Keratinocyte (primary cell): ENCODE measurements at regions not wholly inside any gene's neighbourhood (a gene's known extent, or its start where the extent isn't known, plus 50 kb on each side); places are given as distances from the start of the nearest gene placed in this dataset.

Experiments
- DNase-seq: peaks from one replicate; pipeline ENCODE4 v3.0.0-alpha.2; 2011; ENCODE audit warnings: low read depth, missing footprints, low spot score
- FAIRE-seq: peaks from 2 replicates; lab custom pipeline; 2011; peaks lifted over from hg19 to GRCh38; lab: Jason Lieb, UNC
- H2AFZ ChIP-seq: 2 replicates; pipeline ENCODE4 v1.6.0; 2012; ENCODE audit warnings: low read length, control low read depth, inconsistent platforms; ENCODE audit not compliant: control insufficient read depth
- H3K27ac ChIP-seq: 2 replicates; pipeline ENCODE4 v1.5.1; 2011; ENCODE audit warnings: low read length; ENCODE audit not compliant: control insufficient read depth, insufficient read depth
- H3K27me3 ChIP-seq: 3 replicates; pipeline ENCODE4 v1.6.0; 2011; ENCODE audit warnings: low read length; ENCODE audit not compliant: control insufficient read depth, insufficient read depth; ENCODE audit errors: extremely low read depth
- H3K36me3 ChIP-seq, 2 experiments: 2 replicates in 1 of 2; 3 replicates in 1 of 2; pipeline ENCODE4 v1.5.1; 2011; ENCODE audit warnings: low read length in 2 of 2, mild to moderate bottlenecking in 1 of 2; ENCODE audit not compliant: control insufficient read depth in 2 of 2, insufficient read depth in 2 of 2; ENCODE audit errors: extremely low read depth in 1 of 2
- H3K4me1 ChIP-seq: 3 replicates; pipeline ENCODE4 v1.5.1; 2011; ENCODE audit warnings: low read length; ENCODE audit not compliant: control insufficient read depth, insufficient read depth; ENCODE audit errors: extremely low read depth
- H3K4me2 ChIP-seq: 3 replicates; pipeline ENCODE4 v1.6.0; 2011; ENCODE audit warnings: low read depth, low read length; ENCODE audit not compliant: control insufficient read depth, insufficient read depth; ENCODE audit errors: extremely low read depth
- H3K4me3 ChIP-seq, 3 experiments: fragments of 200-600 bp in 1 of 3; sonication (generic) in 1 of 3; 2 replicates in 2 of 3; 3 replicates in 1 of 3; pipeline ENCODE4 v1.5.1; 2011 to 2016; ENCODE audit warnings: low read length in 3 of 3, mild to moderate bottlenecking in 3 of 3, control low read depth in 2 of 3, inconsistent platforms in 1 of 3, low read depth in 1 of 3, mixed read lengths in 1 of 3, mixed run types in 1 of 3, moderate library complexity in 1 of 3; ENCODE audit not compliant: control insufficient read depth in 2 of 3, insufficient read depth in 2 of 3; ENCODE audit errors: extremely low read depth in 1 of 3
- H3K79me2 ChIP-seq: 2 replicates; pipeline ENCODE4 v1.6.0; 2012; ENCODE audit warnings: low read length; ENCODE audit not compliant: control insufficient read depth, insufficient read depth
- H3K9ac ChIP-seq: 3 replicates; pipeline ENCODE4 v1.6.0; 2011; ENCODE audit warnings: low read length; ENCODE audit not compliant: control insufficient read depth, insufficient read depth; ENCODE audit errors: extremely low read depth
- H3K9me1 ChIP-seq: 3 replicates; pipeline ENCODE4 v1.6.0; 2011; ENCODE audit warnings: low read length; ENCODE audit not compliant: control insufficient read depth, insufficient read depth; ENCODE audit errors: extremely low read depth
- H3K9me3 ChIP-seq: 2 replicates; pipeline ENCODE4 v1.5.1; 2012; ENCODE audit warnings: low read depth, low read length; ENCODE audit not compliant: control insufficient read depth
- H4K20me1 ChIP-seq: 3 replicates; pipeline ENCODE4 v1.6.0; 2011; ENCODE audit warnings: low read length; ENCODE audit not compliant: control insufficient read depth, insufficient read depth; ENCODE audit errors: extremely low read depth
- EZH2 ChIP-seq: IDR thresholded peaks from one replicate; pipeline ENCODE4 v1.6.1; 2012; ENCODE audit warnings: inconsistent platforms, mild to moderate bottlenecking, low read length, moderate library complexity
- dilution Hi-C: fragments of 300-500 bp; cut with MboI; formaldehyde crosslinking; loops from one replicate; pipeline ENCODE4 v1.7.0; 2020; ENCODE audit warnings: low sequenced_read_pairs; ENCODE audit not compliant: extremely low pct_ligation_motif_present
- TF ChIP-seq, protein P1 (sequence below), 3 experiments: IDR thresholded peaks in 1 of 3; conservative IDR thresholded peaks in 1 of 3; optimal IDR thresholded peaks in 1 of 3; 2 replicates in 2 of 3; 3 replicates in 1 of 3; pipeline versions ENCODE3 to v1.5.1; 2011; ENCODE audit warnings: low read length in 3 of 3, mild to moderate bottlenecking in 3 of 3, moderate library complexity in 2 of 3, control low read depth in 1 of 3, inconsistent platforms in 1 of 3; ENCODE audit not compliant: insufficient read depth in 2 of 3; ENCODE audit errors: extremely low read depth in 1 of 3

- TF ChIP-seq, protein P1, sequence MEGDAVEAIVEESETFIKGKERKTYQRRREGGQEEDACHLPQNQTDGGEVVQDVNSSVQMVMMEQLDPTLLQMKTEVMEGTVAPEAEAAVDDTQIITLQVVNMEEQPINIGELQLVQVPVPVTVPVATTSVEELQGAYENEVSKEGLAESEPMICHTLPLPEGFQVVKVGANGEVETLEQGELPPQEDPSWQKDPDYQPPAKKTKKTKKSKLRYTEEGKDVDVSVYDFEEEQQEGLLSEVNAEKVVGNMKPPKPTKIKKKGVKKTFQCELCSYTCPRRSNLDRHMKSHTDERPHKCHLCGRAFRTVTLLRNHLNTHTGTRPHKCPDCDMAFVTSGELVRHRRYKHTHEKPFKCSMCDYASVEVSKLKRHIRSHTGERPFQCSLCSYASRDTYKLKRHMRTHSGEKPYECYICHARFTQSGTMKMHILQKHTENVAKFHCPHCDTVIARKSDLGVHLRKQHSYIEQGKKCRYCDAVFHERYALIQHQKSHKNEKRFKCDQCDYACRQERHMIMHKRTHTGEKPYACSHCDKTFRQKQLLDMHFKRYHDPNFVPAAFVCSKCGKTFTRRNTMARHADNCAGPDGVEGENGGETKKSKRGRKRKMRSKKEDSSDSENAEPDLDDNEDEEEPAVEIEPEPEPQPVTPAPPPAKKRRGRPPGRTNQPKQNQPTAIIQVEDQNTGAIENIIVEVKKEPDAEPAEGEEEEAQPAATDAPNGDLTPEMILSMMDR (optimal IDR thresholded peaks at IDR 0.05 in 1 of 3, IDR thresholded peaks at IDR 0.05 in 1 of 3, conservative IDR thresholded peaks at IDR 0.05 in 1 of 3; ENCODE audit: extremely low read depth in 1 of 3, insufficient read depth in 2 of 3, low read length in 3 of 3), result no peak
- no peak for TF ChIP-seq EZH2
- H2AFZ ChIP-seq, result no peak overlapping the region
These were observed 321.3 kb upstream of the TFPI start for GRCh38 chr2:187875261-187876141.

GRCh38 chr2:187876554-187876953, 322.3 kb upstream of the TFPI start:
- no peak for FAIRE-seq
- TF ChIP-seq, protein P1 (optimal IDR thresholded peaks at IDR 0.05 in 1 of 3, IDR thresholded peaks at IDR 0.05 in 1 of 3, conservative IDR thresholded peaks at IDR 0.05 in 1 of 3; ENCODE audit: extremely low read depth in 1 of 3, insufficient read depth in 2 of 3, low read length in 3 of 3), result no peak
- no peak for TF ChIP-seq EZH2
- DNase-seq, result no peak

More at GRCh38 chr2:187875261-187876141, 321.3 kb upstream of the TFPI start:
- no peak overlapping the region for H3K4me3 ChIP-seq
- no peak overlapping the region for H3K27ac ChIP-seq
- no peaks in the 10 kb centered on the region for H3K36me3 ChIP-seq
- no peaks in the 10 kb centered on the region for H3K9me1 ChIP-seq
- H3K9me3 ChIP-seq, result no peaks in the 10 kb centered on the region
- no peaks in the 10 kb centered on the region for H3K79me2 ChIP-seq
- dilution Hi-C loops, result no loop called here
- no peaks in the 10 kb centered on the region for H4K20me1 ChIP-seq
- no peaks in the 10 kb centered on the region for H3K27me3 ChIP-seq
- no peak for DNase-seq
- FAIRE-seq, result no peak
- no peak overlapping the region for H3K4me2 ChIP-seq
- H3K4me1 ChIP-seq, result no peaks in the 10 kb centered on the region
- no peak overlapping the region for H3K9ac ChIP-seq

More at GRCh38 chr2:187876554-187876953, 322.3 kb upstream of the TFPI start:
- Histone ChIP-seq H4K20me1 (no peaks in the 10 kb centered on the region), H3K9me1 (no peaks in the 10 kb centered on the region), H3K79me2 (no peaks in the 10 kb centered on the region), H3K9me3 (no peaks in the 10 kb centered on the region), H2AFZ (no peak overlapping the region), H3K4me2 (no peak overlapping the region), H3K4me3 (no peak overlapping the region), H3K27me3 (no peaks in the 10 kb centered on the region), H3K36me3 (no peaks in the 10 kb centered on the region), H3K9ac (no peak overlapping the region), H3K27ac (no peak overlapping the region), H3K4me1 (no peaks in the 10 kb centered on the region)
- dilution Hi-C loops, result no loop called here
